GM12878 (cell line): ENCODE measurements at regions not wholly inside any gene's neighbourhood (a gene's known extent, or its start where the extent isn't known, plus 50 kb on each side); places are given as distances from the start of the nearest gene placed in this dataset.

ENCODE experiments used
- CEBPB ChIP-seq, 2 experiments: fragments of 150-350 bp in 1 of 2; IDR thresholded peaks; 2 replicates each; pipeline ENCODE4 v1.6.1; 2012 to 2014; ENCODE audit warnings: low read depth in 2 of 2, low read length in 2 of 2, borderline replicate concordance in 1 of 2, inconsistent platforms in 1 of 2
- CHD2 ChIP-seq: IDR thresholded peaks from 2 replicates; pipeline ENCODE4 v1.6.1; 2011; ENCODE audit warnings: low read depth, low read length, improper control_type of control experiment, borderline replicate concordance
- FOXK2 ChIP-seq: fragments of 450-650 bp; IDR thresholded peaks from 2 replicates; pipeline ENCODE4 v1.6.1; 2017; ENCODE audit warnings: mild to moderate bottlenecking, moderate library complexity
- KLF5 ChIP-seq: fragments of 450-650 bp; IDR thresholded peaks from 2 replicates; pipeline ENCODE4 v1.6.1; 2014; ENCODE audit warnings: mild to moderate bottlenecking; ENCODE audit not compliant: partially characterized antibody
- NBN ChIP-seq: fragments of 450-650 bp; IDR thresholded peaks from 2 replicates; pipeline ENCODE4 v1.6.1; 2016
- RAD51 ChIP-seq: fragments of 450-650 bp; IDR thresholded peaks from 2 replicates; pipeline ENCODE4 v1.6.1; 2016; ENCODE audit warnings: moderate library complexity, mild to moderate bottlenecking, inconsistent platforms
- RELA ChIP-seq: fragments of 450-650 bp; IDR thresholded peaks from 2 replicates; pipeline ENCODE4 v1.8.0; 2014; ENCODE audit warnings: borderline replicate concordance; ENCODE audit not compliant: partially characterized antibody
- YY1 ChIP-seq: IDR thresholded peaks from 2 replicates; pipeline ENCODE4 v1.6.1; 2011; ENCODE audit warnings: low read depth, mild to moderate bottlenecking, low read length
- ZNF384 ChIP-seq: IDR thresholded peaks from 2 replicates; pipeline ENCODE4 v1.6.1; 2012; ENCODE audit warnings: low read depth, mild to moderate bottlenecking, low read length, improper control_type of control experiment, borderline replicate concordance
- TF ChIP-seq, protein P1 (sequence below): IDR thresholded peaks from 2 replicates; pipeline ENCODE4 v1.6.1; 2012; ENCODE audit warnings: low read length, inconsistent platforms
- TF ChIP-seq, protein P2 (sequence below): fragments of 450-650 bp; IDR thresholded peaks from 2 replicates; pipeline ENCODE4 v1.6.1; 2017; ENCODE audit warnings: low read depth, mild to moderate bottlenecking, moderate library complexity
- TF ChIP-seq, protein P3 (sequence below): fragments of 450-650 bp; IDR thresholded peaks from 2 replicates; pipeline ENCODE4 v1.6.1; 2017; ENCODE audit warnings: antibody characterized with exemption, mild to moderate bottlenecking, moderate library complexity

DNA sequence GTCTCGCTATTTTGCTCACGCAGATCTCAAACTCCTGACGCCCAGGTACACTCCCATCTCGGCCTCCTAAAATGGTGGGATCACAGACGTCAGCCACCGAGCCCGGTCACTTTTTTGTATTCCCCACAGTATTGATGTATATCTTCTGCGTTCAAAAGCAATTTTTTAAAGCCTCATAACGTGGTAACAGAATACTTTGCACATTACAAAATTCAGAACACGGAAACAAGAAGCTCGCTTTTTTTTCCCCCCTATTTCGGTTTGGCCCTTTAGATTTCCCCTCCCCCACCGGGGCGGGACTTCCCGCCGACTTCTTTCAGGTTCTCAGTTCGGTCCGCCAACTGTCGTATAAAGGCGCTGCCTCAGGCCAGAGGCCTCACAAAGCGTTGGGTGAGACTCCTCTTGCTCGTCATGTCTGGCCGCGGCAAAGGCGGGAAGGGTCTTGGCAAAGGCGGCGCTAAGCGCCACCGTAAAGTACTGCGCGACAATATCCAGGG is 88.4 kb downstream of the OR2B2 start (continued):
- TF ChIP-seq, protein P1, sequence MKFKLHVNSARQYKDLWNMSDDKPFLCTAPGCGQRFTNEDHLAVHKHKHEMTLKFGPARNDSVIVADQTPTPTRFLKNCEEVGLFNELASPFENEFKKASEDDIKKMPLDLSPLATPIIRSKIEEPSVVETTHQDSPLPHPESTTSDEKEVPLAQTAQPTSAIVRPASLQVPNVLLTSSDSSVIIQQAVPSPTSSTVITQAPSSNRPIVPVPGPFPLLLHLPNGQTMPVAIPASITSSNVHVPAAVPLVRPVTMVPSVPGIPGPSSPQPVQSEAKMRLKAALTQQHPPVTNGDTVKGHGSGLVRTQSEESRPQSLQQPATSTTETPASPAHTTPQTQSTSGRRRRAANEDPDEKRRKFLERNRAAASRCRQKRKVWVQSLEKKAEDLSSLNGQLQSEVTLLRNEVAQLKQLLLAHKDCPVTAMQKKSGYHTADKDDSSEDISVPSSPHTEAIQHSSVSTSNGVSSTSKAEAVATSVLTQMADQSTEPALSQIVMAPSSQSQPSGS, result peak; percentile 72; the same call in 1 of the 2 replicates
- TF ChIP-seq FOXK2, result peak; percentile 92
- TF ChIP-seq, protein P2, sequence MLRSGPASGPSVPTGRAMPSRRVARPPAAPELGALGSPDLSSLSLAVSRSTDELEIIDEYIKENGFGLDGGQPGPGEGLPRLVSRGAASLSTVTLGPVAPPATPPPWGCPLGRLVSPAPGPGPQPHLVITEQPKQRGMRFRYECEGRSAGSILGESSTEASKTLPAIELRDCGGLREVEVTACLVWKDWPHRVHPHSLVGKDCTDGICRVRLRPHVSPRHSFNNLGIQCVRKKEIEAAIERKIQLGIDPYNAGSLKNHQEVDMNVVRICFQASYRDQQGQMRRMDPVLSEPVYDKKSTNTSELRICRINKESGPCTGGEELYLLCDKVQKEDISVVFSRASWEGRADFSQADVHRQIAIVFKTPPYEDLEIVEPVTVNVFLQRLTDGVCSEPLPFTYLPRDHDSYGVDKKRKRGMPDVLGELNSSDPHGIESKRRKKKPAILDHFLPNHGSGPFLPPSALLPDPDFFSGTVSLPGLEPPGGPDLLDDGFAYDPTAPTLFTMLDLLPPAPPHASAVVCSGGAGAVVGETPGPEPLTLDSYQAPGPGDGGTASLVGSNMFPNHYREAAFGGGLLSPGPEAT, result peak; percentile 85
- peak in 1 of 2 experiments; percentile 26; a peak in 1 of 4 replicates for TF ChIP-seq CEBPB (IDR thresholded peaks at IDR 0.05; ENCODE audit: borderline replicate concordance in 1 of 2, low read depth in 2 of 2, low read length in 2 of 2)
- peak; percentile 78 for TF ChIP-seq NBN
- peak; percentile 88 for TF ChIP-seq RELA
- peak; percentile 38 for TF ChIP-seq RAD51
- TF ChIP-seq, protein P3, sequence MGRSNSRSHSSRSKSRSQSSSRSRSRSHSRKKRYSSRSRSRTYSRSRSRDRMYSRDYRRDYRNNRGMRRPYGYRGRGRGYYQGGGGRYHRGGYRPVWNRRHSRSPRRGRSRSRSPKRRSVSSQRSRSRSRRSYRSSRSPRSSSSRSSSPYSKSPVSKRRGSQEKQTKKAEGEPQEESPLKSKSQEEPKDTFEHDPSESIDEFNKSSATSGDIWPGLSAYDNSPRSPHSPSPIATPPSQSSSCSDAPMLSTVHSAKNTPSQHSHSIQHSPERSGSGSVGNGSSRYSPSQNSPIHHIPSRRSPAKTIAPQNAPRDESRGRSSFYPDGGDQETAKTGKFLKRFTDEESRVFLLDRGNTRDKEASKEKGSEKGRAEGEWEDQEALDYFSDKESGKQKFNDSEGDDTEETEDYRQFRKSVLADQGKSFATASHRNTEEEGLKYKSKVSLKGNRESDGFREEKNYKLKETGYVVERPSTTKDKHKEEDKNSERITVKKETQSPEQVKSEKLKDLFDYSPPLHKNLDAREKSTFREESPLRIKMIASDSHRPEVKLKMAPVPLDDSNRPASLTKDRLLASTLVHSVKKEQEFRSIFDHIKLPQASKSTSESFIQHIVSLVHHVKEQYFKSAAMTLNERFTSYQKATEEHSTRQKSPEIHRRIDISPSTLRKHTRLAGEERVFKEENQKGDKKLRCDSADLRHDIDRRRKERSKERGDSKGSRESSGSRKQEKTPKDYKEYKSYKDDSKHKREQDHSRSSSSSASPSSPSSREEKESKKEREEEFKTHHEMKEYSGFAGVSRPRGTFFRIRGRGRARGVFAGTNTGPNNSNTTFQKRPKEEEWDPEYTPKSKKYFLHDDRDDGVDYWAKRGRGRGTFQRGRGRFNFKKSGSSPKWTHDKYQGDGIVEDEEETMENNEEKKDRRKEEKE, result peak; percentile 72; the same call in 1 of the 2 replicates
- TF ChIP-seq YY1, result 0 out of 2 replicates have a peak, but pooled peaks have one; percentile 45
- TF ChIP-seq KLF5, result peak; percentile 92
- TF ChIP-seq ZNF384, result peak; percentile 48; the same call in 1 of the 2 replicates
- TF ChIP-seq CHD2, result peak; percentile 69; the same call in 1 of the 2 replicates
